Stimulated activated CD4-positive, alpha-beta T cell treated with anti-CD3 and anti-CD28 coated beads, Interleukin-2, amount 100 ng/mL, for 24 hours (primary cell): ENCODE measurements at regions not wholly inside any gene's neighbourhood (a gene's known extent, or its start where the extent isn't known, plus 50 kb on each side); places are given as distances from the start of the nearest gene placed in this dataset.
"Not testable (repeated sequence)": the region's sequence is repeated elsewhere in the genome, so short reads cannot be mapped to it uniquely, and the experiment has no call there.

Experiments used
- DNase-seq, 2 donors: peaks; one replicate each; pipeline ENCODE4 v3.0.0-alpha.2; 2020

GRCh38 chr3:176313426-176313825 is 883.9 kb downstream of the TBL1XR1 start:
- no peak for DNase-seq

- DNase-seq = no peak
Measured at GRCh38 chr3:176310641-176311040, 886.6 kb downstream of the TBL1XR1 start.

- DNase-seq = no peak
Measured at GRCh38 chr3:176302271-176302670, 895.0 kb downstream of the TBL1XR1 start.

- no peak for DNase-seq
Measured at GRCh38 chr3:176296066-176296597, 901.1 kb downstream of the TBL1XR1 start.

GRCh38 chr3:176293276-176293675 is 904.0 kb downstream of the TBL1XR1 start:
- DNase-seq = no peak

GRCh38 chr3:176286476-176287085 is 910.7 kb downstream of the TBL1XR1 start:
- DNase-seq = no peak

- no peak for DNase-seq
Measured at GRCh38 chr3:176275538-176275937, 921.7 kb downstream of the TBL1XR1 start.

- DNase-seq = no peak
Measured at GRCh38 chr3:176275113-176275512, 922.2 kb downstream of the TBL1XR1 start.

GRCh38 chr3:176274161-176274560 is 923.1 kb downstream of the TBL1XR1 start:
- DNase-seq = no peak

- no peak for DNase-seq
Measured at GRCh38 chr3:176262071-176262470, 935.2 kb downstream of the TBL1XR1 start.

- no peak for DNase-seq
Measured at GRCh38 chr3:176247191-176247590, 950.1 kb downstream of the TBL1XR1 start.

GRCh38 chr3:176219970-176220369 is 977.3 kb downstream of the TBL1XR1 start:
- DNase-seq = no peak

- no peak for DNase-seq
Measured at GRCh38 chr3:176214758-176215157, 982.5 kb downstream of the TBL1XR1 start.

- not testable (repeated sequence) for DNase-seq
Measured at GRCh38 chr3:176213314-176213713, 984.0 kb downstream of the TBL1XR1 start.

GRCh38 chr3:176208915-176209314 is 988.4 kb downstream of the TBL1XR1 start:
- no peak for DNase-seq

GRCh38 chr3:176208283-176208682 is 989.0 kb downstream of the TBL1XR1 start:
- DNase-seq = no peak

- no peak for DNase-seq
Measured at GRCh38 chr3:176206809-176207208, 990.5 kb downstream of the TBL1XR1 start.

- no peak for DNase-seq
Measured at GRCh38 chr3:176202652-176203051, 994.6 kb downstream of the TBL1XR1 start.

GRCh38 chr3:176193032-176193730 is 1004.1 kb downstream of the TBL1XR1 start:
- DNase-seq = no peak

- no peak for DNase-seq
Measured at GRCh38 chr3:176190755-176191154, 1006.5 kb downstream of the TBL1XR1 start.

GRCh38 chr3:176183181-176183580 is 1014.1 kb downstream of the TBL1XR1 start:
- no peak for DNase-seq

GRCh38 chr3:176174060-176174459 is 1023.2 kb downstream of the TBL1XR1 start:
- DNase-seq = no peak

GRCh38 chr3:176172492-176172891 is 1024.8 kb downstream of the TBL1XR1 start:
- DNase-seq = no peak

GRCh38 chr3:176167272-176167671 is 1030.0 kb downstream of the TBL1XR1 start:
- no peak for DNase-seq

GRCh38 chr3:176160997-176161396 is 1036.3 kb downstream of the TBL1XR1 start:
- no peak for DNase-seq
